K562 (cell line): ENCODE measurements at regions not wholly inside any gene's neighbourhood (a gene's known extent, or its start where the extent isn't known, plus 50 kb on each side); places are given as distances from the start of the nearest gene placed in this dataset.

ENCODE experiments used
- CBX3 ChIP-seq, 2 experiments: IDR thresholded peaks; 1 replicate in 1 of 2; 2 replicates in 1 of 2; pipeline ENCODE4 v1.6.1; 2012; ENCODE audit warnings: inconsistent platforms in 2 of 2, low read length in 2 of 2, borderline replicate concordance in 1 of 2, control low read depth in 1 of 2
- CXXC5 ChIP-seq: fragments of 250-450 bp; sonication (Bioruptor Pico); IDR thresholded peaks from 2 replicates; pipeline ENCODE4 v1.8.0; 2022; ENCODE audit warnings: inconsistent platforms, mild to moderate bottlenecking, moderate library complexity
- GATAD2B ChIP-seq: fragments of 450-650 bp; IDR thresholded peaks from 2 replicates; pipeline ENCODE4 v1.6.1; 2017; ENCODE audit warnings: mild to moderate bottlenecking, borderline replicate concordance
- HDAC3 ChIP-seq: fragments of 450-650 bp; IDR thresholded peaks from 2 replicates; pipeline ENCODE4 v1.6.1; 2018; ENCODE audit warnings: borderline replicate concordance, mild to moderate bottlenecking, moderate library complexity; ENCODE audit not compliant: partially characterized antibody
- MAZ ChIP-seq, 2 experiments: fragments of 450-650 bp in 1 of 2; sonication (generic) in 1 of 2; formaldehyde crosslinking; IDR thresholded peaks in 1 of 2; conservative IDR thresholded peaks in 1 of 2; 2 replicates each; pipeline versions ENCODE4 v1.4.0 to v1.5.0; 2020; ENCODE audit warnings: mild to moderate bottlenecking in 1 of 2, missing genetic modification reagents in 1 of 2
- MNT ChIP-seq, 2 experiments: fragments of 450-650 bp; conservative IDR thresholded peaks; 2 replicates each; pipeline ENCODE4 v1.6.1; 2017; ENCODE audit warnings: mild to moderate bottlenecking in 2 of 2, moderate library complexity in 2 of 2
- MYC ChIP-seq, 2 experiments: fragments of 250-450 bp in 1 of 2; sonication (Bioruptor Pico) in 1 of 2; IDR thresholded peaks; 2 replicates each; pipeline versions ENCODE4 v1.5.1 to v1.6.1; 2012 to 2021; ENCODE audit warnings: low read depth in 2 of 2, borderline replicate concordance in 1 of 2, improper control_type of control experiment in 1 of 2, low read length in 1 of 2, mild to moderate bottlenecking in 1 of 2, moderate library complexity in 1 of 2
- NR4A1 ChIP-seq, 2 experiments: fragments of 250-450 bp in 1 of 2; fragments of 450-650 bp in 1 of 2; sonication (Bioruptor Pico) in 1 of 2; IDR thresholded peaks; 2 replicates each; pipeline versions ENCODE4 v1.4.0 to v1.6.1; 2016 to 2020; ENCODE audit warnings: mild to moderate bottlenecking in 2 of 2, missing compliant biosample characterization in 1 of 2, missing genetic modification characterization in 1 of 2, moderate library complexity in 1 of 2
- SMAD4 ChIP-seq: fragments of 250-450 bp; sonication (Bioruptor Pico); conservative IDR thresholded peaks from 2 replicates; pipeline ENCODE4 v1.8.0; 2021; ENCODE audit warnings: inconsistent platforms, mild to moderate bottlenecking, moderate library complexity
- THAP7 ChIP-seq: fragments of 250-450 bp; sonication (Bioruptor Pico); IDR thresholded peaks from 2 replicates; pipeline ENCODE4 v1.5.0; 2021
- TOE1 ChIP-seq, 2 experiments: fragments of 450-650 bp in 1 of 2; sonication (generic) in 1 of 2; formaldehyde crosslinking in 1 of 2; IDR thresholded peaks; 2 replicates each; pipeline versions ENCODE4 v1.7.1 to v1.8.0; 2016 to 2022; ENCODE audit warnings: borderline replicate concordance in 2 of 2, mild to moderate bottlenecking in 2 of 2, antibody characterized with exemption in 1 of 2, inconsistent platforms in 1 of 2, low read depth in 1 of 2, missing genetic modification reagents in 1 of 2, moderate library complexity in 1 of 2
- ZNF354B ChIP-seq: fragments of 250-450 bp; sonication (Bioruptor Pico); IDR thresholded peaks from 2 replicates; pipeline ENCODE4 v1.4.0; 2020
- ZNF395 ChIP-seq: fragments of 200-800 bp; sonication (Bioruptor generic); IDR thresholded peaks from 2 replicates; pipeline ENCODE4 v1.6.1; 2017; ENCODE audit warnings: missing genetic modification characterization, missing compliant biosample characterization
- ZNF589 ChIP-seq: fragments of 200-800 bp; sonication (Bioruptor generic); IDR thresholded peaks from 2 replicates; pipeline ENCODE4 v1.6.1; 2016; ENCODE audit warnings: low read depth, missing genetic modification characterization, missing compliant biosample characterization
- ZNF592 ChIP-seq: fragments of 450-650 bp; IDR thresholded peaks from 2 replicates; pipeline ENCODE4 v1.6.1; 2017; ENCODE audit warnings: antibody characterized with exemption, mild to moderate bottlenecking
- ZNF644 ChIP-seq: fragments of 200-800 bp; sonication (Bioruptor generic); IDR thresholded peaks from 2 replicates; pipeline ENCODE4 v1.6.1; 2016; ENCODE audit warnings: low read depth, missing genetic modification characterization, missing compliant biosample characterization

- 0 out of 2 replicates have a peak, but pooled peaks have one; percentile 30 for TF ChIP-seq SMAD4 (CRISPR knock-in tag)
- TF ChIP-seq HDAC3 = peak; percentile 6
- TF ChIP-seq MNT (conservative IDR thresholded peaks at IDR 0.05) = 0 out of 4 replicates have a peak, but pooled peaks of 1 of the 2 experiments have one; percentile 0
- TF ChIP-seq ZNF592 = peak; percentile 74
- TF ChIP-seq ZNF395 (CRISPR knock-in tag) = peak; percentile 34; the same call in 1 of the 2 replicates
- TF ChIP-seq CBX3 (IDR thresholded peaks at IDR 0.05; ENCODE audit: borderline replicate concordance in 1 of 2, low read length in 2 of 2) = 0 out of 3 replicates have a peak, but pooled peaks of 1 of the 2 experiments have one; percentile 10
- 0 out of 2 replicates have a peak, but pooled peaks have one; percentile 11 for TF ChIP-seq GATAD2B
- TF ChIP-seq MAZ (CRISPR knock-in tag; conservative IDR thresholded peaks at IDR 0.05 in 1 of 2, IDR thresholded peaks at IDR 0.05 in 1 of 2) = 0 out of 4 replicates have a peak, but pooled peaks of 1 of the 2 experiments have one; percentile 27
- TF ChIP-seq CXXC5 (CRISPR knock-in tag) = 0 out of 2 replicates have a peak, but pooled peaks have one; percentile 11
- no peak for TF ChIP-seq ZNF354B (CRISPR knock-in tag)
- no peak for TF ChIP-seq NR4A1 (CRISPR knock-in tag; IDR thresholded peaks at IDR 0.05)
- 0 out of 2 replicates have a peak, but pooled peaks have one; percentile 52 for TF ChIP-seq NR4A1 (tag; IDR thresholded peaks at IDR 0.05)
- TF ChIP-seq TOE1 (IDR thresholded peaks at IDR 0.05; ENCODE audit: borderline replicate concordance) = no peak
- TF ChIP-seq TOE1 (CRISPR knock-in tag; IDR thresholded peaks at IDR 0.05; ENCODE audit: borderline replicate concordance, low read depth) = 0 out of 2 replicates have a peak, but pooled peaks have one; percentile 32
- TF ChIP-seq ZNF589 (CRISPR knock-in tag) = no peak
- no peak for TF ChIP-seq ZNF644 (tag)
- no peak for TF ChIP-seq THAP7 (CRISPR knock-in tag)
- 0 out of 2 replicates have a peak, but pooled peaks have one; percentile 14 for TF ChIP-seq MYC (IDR thresholded peaks at IDR 0.05; ENCODE audit: low read depth, low read length)
- TF ChIP-seq MYC (CRISPR knock-in tag; IDR thresholded peaks at IDR 0.05; ENCODE audit: borderline replicate concordance, low read depth) = no peak
These were observed 180.3 kb downstream of the CCDC71L start (continued) for GRCh38 chr7:106480616-106481031.
